ENCODE measurements at regions not wholly inside any gene's neighbourhood (a gene's known extent, or its start where the extent isn't known, plus 50 kb on each side); places are given as distances from the start of the nearest gene placed in this dataset.
"Not testable (repeated sequence)": the region's sequence is repeated elsewhere in the genome, so short reads cannot be mapped to it uniquely, and the experiment has no call there.

DNA sequence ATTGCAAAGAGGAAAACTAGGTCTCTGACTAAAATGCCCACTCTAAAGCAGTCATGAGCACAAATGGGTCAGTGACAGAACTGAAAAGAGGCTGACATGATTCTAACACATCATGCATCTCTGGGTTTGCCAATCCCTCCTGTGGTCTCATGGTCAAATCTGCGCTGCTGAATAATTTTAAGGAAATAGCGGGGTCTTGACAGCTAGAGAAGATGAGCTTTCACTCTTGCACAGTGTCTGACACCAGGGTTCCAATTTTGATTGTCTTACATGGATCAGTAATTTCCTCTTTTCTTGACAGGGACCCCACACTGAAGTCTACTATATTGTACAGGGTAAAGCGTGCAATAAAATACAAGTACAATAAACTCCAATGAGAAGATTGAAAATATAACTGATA lies 236.8 kb upstream of the CNR1 start:
- Histone ChIP-seq H4K20me1 (ENCODE audit: insufficient read depth, low read length) (no peaks in the 10 kb centered on the region), H3K9me2 (replicated peaks; ENCODE audit: insufficient read depth, low read length) (no peaks in the 10 kb centered on the region), H3K79me2 (ENCODE audit: low read length) (no peaks in the 10 kb centered on the region), H3K27me3 (replicated peaks; ENCODE audit: insufficient read depth, low read length) (no peaks in the 10 kb centered on the region), H3K36me3 (replicated peaks; ENCODE audit: insufficient read depth, low read length) (no peaks in the 10 kb centered on the region), H3K4me3 (ENCODE audit: low read length) (no peak overlapping the region), H3F3A (ENCODE audit: insufficient read depth, low read length) (no peaks in the 10 kb centered on the region), H3K4me1 (ENCODE audit: low read length) (no peaks in the 10 kb centered on the region), H3K27ac (ENCODE audit: low read length) (no peak overlapping the region), H2AFZ (ENCODE audit: low read length) (no peak overlapping the region), H3K9ac (ENCODE audit: low read length) (no peak overlapping the region), H3K9me3 (replicated peaks; ENCODE audit: insufficient read depth, low read length) (no peaks in the 10 kb centered on the region), H3K4me2 (ENCODE audit: low read depth, low read length) (no peak overlapping the region)
- TF ChIP-seq EZH2phosphoT487 (IDR thresholded peaks at IDR 0.05; ENCODE audit: low read length) = no peak
- TF ChIP-seq EZH2 (optimal IDR thresholded peaks at IDR 0.05; ENCODE audit: low read depth, low read length) = no peak
- TF ChIP-seq CTCF (IDR thresholded peaks at IDR 0.05; ENCODE audit: low read length) = no peak
- DNase-seq = no peak

GRCh38 chr6:88390998-88391397 lies 224.9 kb upstream of the CNR1 start:
- not testable (repeated sequence) for H3F3A ChIP-seq (ENCODE audit: insufficient read depth, low read length); H3K79me2 ChIP-seq (ENCODE audit: low read length); H3K4me1 ChIP-seq (ENCODE audit: low read length); H4K20me1 ChIP-seq (ENCODE audit: insufficient read depth, low read length); H3K36me3 ChIP-seq (replicated peaks; ENCODE audit: insufficient read depth, low read length); H3K9ac ChIP-seq (ENCODE audit: low read length); H3K27me3 ChIP-seq (replicated peaks; ENCODE audit: insufficient read depth, low read length); H2AFZ ChIP-seq (ENCODE audit: low read length); H3K9me2 ChIP-seq (replicated peaks; ENCODE audit: insufficient read depth, low read length); H3K4me3 ChIP-seq (ENCODE audit: low read length); H3K4me2 ChIP-seq (ENCODE audit: low read depth, low read length); DNase-seq; H3K9me3 ChIP-seq (replicated peaks; ENCODE audit: insufficient read depth, low read length); H3K27ac ChIP-seq (ENCODE audit: low read length)

- H4K20me1 ChIP-seq (ENCODE audit: insufficient read depth, low read length) = no peaks in the 10 kb centered on the region
- no peaks in the 10 kb centered on the region for H3K4me1 ChIP-seq (ENCODE audit: low read length)
- no peak overlapping the region for H3K4me2 ChIP-seq (ENCODE audit: low read depth, low read length)
- no peaks in the 10 kb centered on the region for H3K9me3 ChIP-seq (replicated peaks; ENCODE audit: insufficient read depth, low read length)
- no peaks in the 10 kb centered on the region for H3K9me2 ChIP-seq (replicated peaks; ENCODE audit: insufficient read depth, low read length)
- no peaks in the 10 kb centered on the region for H3K36me3 ChIP-seq (replicated peaks; ENCODE audit: insufficient read depth, low read length)
- H3K9ac ChIP-seq (ENCODE audit: low read length) = no peak overlapping the region
- H3K79me2 ChIP-seq (ENCODE audit: low read length) = no peaks in the 10 kb centered on the region
- H2AFZ ChIP-seq (ENCODE audit: low read length) = no peak overlapping the region
- no peaks in the 10 kb centered on the region for H3K27me3 ChIP-seq (replicated peaks; ENCODE audit: insufficient read depth, low read length)
- no peak for DNase-seq
- no peak overlapping the region for H3K27ac ChIP-seq (ENCODE audit: low read length)
- TF ChIP-seq EZH2 (optimal IDR thresholded peaks at IDR 0.05; ENCODE audit: low read depth, low read length) = no peak
- TF ChIP-seq CTCF (IDR thresholded peaks at IDR 0.05; ENCODE audit: low read length) = no peak
- no peak for TF ChIP-seq EZH2phosphoT487 (IDR thresholded peaks at IDR 0.05; ENCODE audit: low read length)
- no peak overlapping the region for H3K4me3 ChIP-seq (ENCODE audit: low read length)
- no peaks in the 10 kb centered on the region for H3F3A ChIP-seq (ENCODE audit: insufficient read depth, low read length)
Measured at GRCh38 chr6:88388589-88388988, 222.4 kb upstream of the CNR1 start.

DNA sequence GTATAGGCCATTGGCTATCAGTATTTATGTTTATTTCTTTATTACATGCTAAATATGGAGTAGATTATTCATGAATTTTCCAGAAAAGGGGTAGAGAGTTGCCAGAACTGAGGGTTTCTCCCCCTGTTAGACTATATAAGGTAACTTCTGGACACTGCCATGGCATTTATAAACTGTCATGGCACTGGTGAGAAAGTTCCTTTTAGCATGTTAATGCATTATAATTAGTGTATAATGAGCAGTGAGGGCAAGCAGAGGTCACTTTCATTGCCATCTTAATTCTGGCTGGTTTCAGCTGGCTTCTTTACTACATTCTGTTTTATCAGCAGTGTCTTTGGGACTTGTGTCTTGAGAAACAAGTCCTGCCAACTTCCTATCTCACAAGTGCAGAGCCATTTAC lies 220.0 kb upstream of the CNR1 start:
- H2AFZ ChIP-seq (ENCODE audit: low read length) = no peak overlapping the region
- no peak overlapping the region for H3K9ac ChIP-seq (ENCODE audit: low read length)
- H3K4me1 ChIP-seq (ENCODE audit: low read length) = no peaks in the 10 kb centered on the region

More for the DNA sequence above, 220.0 kb upstream of the CNR1 start:
- TF ChIP-seq EZH2 (optimal IDR thresholded peaks at IDR 0.05; ENCODE audit: low read depth, low read length) (no peak), EZH2phosphoT487 (IDR thresholded peaks at IDR 0.05; ENCODE audit: low read length) (no peak), CTCF (IDR thresholded peaks at IDR 0.05; ENCODE audit: low read length) (no peak)
- Histone ChIP-seq H3K9me3 (replicated peaks; ENCODE audit: insufficient read depth, low read length) (no peaks in the 10 kb centered on the region), H3K36me3 (replicated peaks; ENCODE audit: insufficient read depth, low read length) (no peaks in the 10 kb centered on the region), H3K27me3 (replicated peaks; ENCODE audit: insufficient read depth, low read length) (no peaks in the 10 kb centered on the region), H3K4me3 (ENCODE audit: low read length) (no peak overlapping the region), H4K20me1 (ENCODE audit: insufficient read depth, low read length) (no peaks in the 10 kb centered on the region), H3K4me2 (ENCODE audit: low read depth, low read length) (no peak overlapping the region), H3K9me2 (replicated peaks; ENCODE audit: insufficient read depth, low read length) (no peaks in the 10 kb centered on the region), H3F3A (ENCODE audit: insufficient read depth, low read length) (no peaks in the 10 kb centered on the region), H3K79me2 (ENCODE audit: low read length) (no peaks in the 10 kb centered on the region), H3K27ac (ENCODE audit: low read length) (no peak overlapping the region)
- no peak for DNase-seq

Measured in MM.1S (cell line).